ENCODE measurements at regions not wholly inside any gene's neighbourhood (a gene's known extent, or its start where the extent isn't known, plus 50 kb on each side); places are given as distances from the start of the nearest gene placed in this dataset.

DNA sequence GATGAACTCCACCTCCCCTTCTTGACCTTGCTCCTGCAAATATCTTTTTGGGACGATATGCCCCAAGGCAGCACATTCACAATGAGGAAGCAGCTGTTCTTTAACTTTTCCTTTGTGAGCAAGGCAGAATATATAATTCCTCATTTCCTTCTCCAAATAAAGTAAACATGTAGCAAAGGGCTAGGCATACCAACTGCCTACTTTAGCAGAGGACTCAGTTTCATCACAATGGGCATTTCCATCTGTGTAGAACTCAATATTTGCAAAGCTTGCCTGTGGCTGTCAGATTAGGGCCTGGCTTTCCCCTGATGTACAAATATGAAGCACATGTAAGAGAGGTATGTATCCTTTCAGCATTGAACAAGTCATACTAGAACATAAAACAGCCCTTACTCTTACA, 366.9 kb downstream of the RSL24D1 start:
- Histone ChIP-seq H3K36me3 (ENCODE audit: control insufficient read depth, insufficient read depth, low read length) (no peaks in the 10 kb centered on the region), H3K27me3 (replicated peaks; ENCODE audit: control insufficient read depth, insufficient read depth, low read length, poor library complexity, severe bottlenecking) (no peaks in the 10 kb centered on the region), H3K27ac (ENCODE audit: insufficient read depth, low read length, poor library complexity, severe bottlenecking) (no peak overlapping the region), H3K9me3 (ENCODE audit: control insufficient read depth, low read length) (no peaks in the 10 kb centered on the region), H3K4me1 (ENCODE audit: control insufficient read depth, insufficient read depth, low read length, poor library complexity, severe bottlenecking) (no peaks in the 10 kb centered on the region), H3K4me3 (ENCODE audit: insufficient read depth, low read depth, low read length, poor library complexity, severe bottlenecking) (no peak overlapping the region)
- DNase-seq, result no peak

DNA sequence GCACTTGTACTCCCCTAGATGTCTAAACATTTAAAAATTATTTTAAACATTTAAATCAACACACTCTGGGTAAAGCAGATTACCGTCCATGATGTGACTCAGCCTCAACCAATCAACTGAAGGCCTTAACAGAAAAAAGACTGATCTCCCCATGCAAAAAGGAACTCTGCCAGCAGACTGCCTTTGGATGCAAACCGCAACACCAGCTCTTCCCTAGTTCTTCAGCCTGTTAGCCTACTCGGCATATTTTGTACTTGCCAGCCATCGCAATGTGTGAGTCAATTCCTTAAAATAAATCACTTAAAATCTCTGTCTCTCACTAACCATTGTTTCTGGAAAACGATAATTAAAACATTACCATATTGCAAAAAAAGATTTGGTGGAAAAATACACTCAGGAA, 375.9 kb downstream of the RSL24D1 start:
- H3K36me3 ChIP-seq (ENCODE audit: control insufficient read depth, insufficient read depth, low read length), result no peaks in the 10 kb centered on the region
- no peaks in the 10 kb centered on the region for H3K4me1 ChIP-seq (ENCODE audit: control insufficient read depth, insufficient read depth, low read length, poor library complexity, severe bottlenecking)
- no peak overlapping the region for H3K4me3 ChIP-seq (ENCODE audit: insufficient read depth, low read depth, low read length, poor library complexity, severe bottlenecking)
- no peak overlapping the region for H3K27ac ChIP-seq (ENCODE audit: insufficient read depth, low read length, poor library complexity, severe bottlenecking)
- no peaks in the 10 kb centered on the region for H3K9me3 ChIP-seq (ENCODE audit: control insufficient read depth, low read length)
- no peak for DNase-seq
- no peaks in the 10 kb centered on the region for H3K27me3 ChIP-seq (replicated peaks; ENCODE audit: control insufficient read depth, insufficient read depth, low read length, poor library complexity, severe bottlenecking)

DNA sequence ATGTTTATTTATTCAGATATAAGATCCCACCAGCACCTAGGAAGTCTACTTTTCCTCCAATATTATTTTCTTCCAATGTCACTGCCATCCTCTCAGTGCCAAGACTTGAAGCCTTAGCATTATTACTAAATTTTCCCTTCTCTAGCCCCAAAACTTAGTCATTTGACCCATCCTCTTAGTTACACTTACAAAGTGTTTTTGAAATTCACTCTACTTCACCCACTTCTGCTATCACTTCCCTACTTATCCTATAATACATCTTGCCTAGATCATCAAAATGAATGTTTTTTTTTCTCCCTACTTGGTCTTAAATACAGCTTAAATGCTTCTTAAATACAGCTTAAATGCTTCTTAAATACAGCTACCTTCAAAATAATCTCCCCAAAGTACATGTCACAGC, 376.6 kb downstream of the RSL24D1 start:
- Histone ChIP-seq H3K27ac (ENCODE audit: insufficient read depth, low read length, poor library complexity, severe bottlenecking) (no peak overlapping the region), H3K9me3 (ENCODE audit: control insufficient read depth, low read length) (no peaks in the 10 kb centered on the region), H3K36me3 (ENCODE audit: control insufficient read depth, insufficient read depth, low read length) (no peaks in the 10 kb centered on the region), H3K4me1 (ENCODE audit: control insufficient read depth, insufficient read depth, low read length, poor library complexity, severe bottlenecking) (no peaks in the 10 kb centered on the region), H3K27me3 (replicated peaks; ENCODE audit: control insufficient read depth, insufficient read depth, low read length, poor library complexity, severe bottlenecking) (no peaks in the 10 kb centered on the region), H3K4me3 (ENCODE audit: insufficient read depth, low read depth, low read length, poor library complexity, severe bottlenecking) (no peak overlapping the region)
- no peak for DNase-seq

DNA sequence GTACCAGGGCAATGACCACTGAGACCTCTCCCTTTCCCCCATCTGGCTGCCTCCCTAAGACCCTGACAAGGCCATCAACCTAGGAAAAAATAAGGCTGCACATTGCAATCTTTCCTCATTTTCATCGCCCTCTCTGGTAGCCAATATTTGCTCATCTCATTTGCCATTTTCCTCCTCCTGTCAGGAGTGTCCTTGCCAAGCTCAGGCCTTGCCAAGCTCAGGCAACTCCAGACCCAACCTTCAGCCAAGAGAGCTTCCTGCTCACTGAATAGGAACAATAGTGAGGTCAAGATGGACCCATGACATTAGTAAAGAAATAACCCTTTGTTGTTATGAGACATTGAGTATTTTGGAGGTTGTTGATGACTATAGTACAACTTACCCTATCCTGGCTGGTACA, 380.3 kb downstream of the RSL24D1 start:
- Histone ChIP-seq H3K4me3 (ENCODE audit: insufficient read depth, low read depth, low read length, poor library complexity, severe bottlenecking) (no peak overlapping the region), H3K27ac (ENCODE audit: insufficient read depth, low read length, poor library complexity, severe bottlenecking) (no peak overlapping the region), H3K9me3 (ENCODE audit: control insufficient read depth, low read length) (no peaks in the 10 kb centered on the region), H3K27me3 (replicated peaks; ENCODE audit: control insufficient read depth, insufficient read depth, low read length, poor library complexity, severe bottlenecking) (no peaks in the 10 kb centered on the region), H3K36me3 (ENCODE audit: control insufficient read depth, insufficient read depth, low read length) (no peaks in the 10 kb centered on the region), H3K4me1 (ENCODE audit: control insufficient read depth, insufficient read depth, low read length, poor library complexity, severe bottlenecking) (no peaks in the 10 kb centered on the region)
- DNase-seq, result no peak

DNA sequence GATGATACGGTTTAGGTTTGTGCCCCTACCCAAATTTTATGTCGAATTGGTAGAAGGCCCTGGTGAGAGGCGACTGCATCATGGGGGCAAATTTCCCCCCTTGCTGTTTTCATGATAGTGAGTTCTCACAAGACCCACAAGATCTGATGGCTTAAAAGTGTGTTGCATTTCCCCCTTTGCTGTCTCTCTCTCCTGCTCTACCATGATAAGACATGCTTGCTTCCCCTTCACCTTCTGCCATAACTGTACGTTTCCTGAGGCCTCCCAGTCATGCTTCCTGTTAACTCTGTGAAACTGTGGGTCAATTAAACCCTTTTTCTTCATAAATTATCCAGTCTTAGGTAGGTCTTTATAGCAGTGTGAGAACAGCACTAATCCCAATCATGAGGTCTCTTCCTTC, 381.2 kb downstream of the RSL24D1 start:
- Histone ChIP-seq H3K4me3 (ENCODE audit: insufficient read depth, low read depth, low read length, poor library complexity, severe bottlenecking) (no peak overlapping the region), H3K27me3 (replicated peaks; ENCODE audit: control insufficient read depth, insufficient read depth, low read length, poor library complexity, severe bottlenecking) (no peaks in the 10 kb centered on the region), H3K9me3 (ENCODE audit: control insufficient read depth, low read length) (no peaks in the 10 kb centered on the region), H3K4me1 (ENCODE audit: control insufficient read depth, insufficient read depth, low read length, poor library complexity, severe bottlenecking) (no peaks in the 10 kb centered on the region), H3K27ac (ENCODE audit: insufficient read depth, low read length, poor library complexity, severe bottlenecking) (no peak overlapping the region), H3K36me3 (ENCODE audit: control insufficient read depth, insufficient read depth, low read length) (no peaks in the 10 kb centered on the region)
- DNase-seq, result no peak

DNA sequence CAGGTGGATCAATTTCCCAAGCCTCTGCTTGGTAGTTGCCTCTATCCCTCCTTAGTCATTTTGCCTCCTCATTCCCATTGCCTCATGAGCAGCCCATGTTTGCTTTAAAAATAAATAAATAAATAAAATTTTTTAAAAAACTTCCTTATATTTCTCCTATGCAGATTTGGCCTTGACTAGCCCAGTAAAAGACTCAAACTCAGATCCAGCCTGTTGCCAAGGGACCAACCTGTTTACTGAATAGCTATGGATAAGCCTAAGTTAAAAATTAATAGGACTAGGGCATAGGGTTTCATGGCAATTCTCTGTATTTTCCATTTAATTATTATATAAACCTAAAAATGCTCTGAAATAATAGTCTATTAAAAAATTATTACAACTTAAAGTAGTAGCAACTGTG, 384.4 kb downstream of the RSL24D1 start:
- no peak overlapping the region for H3K27ac ChIP-seq (ENCODE audit: insufficient read depth, low read length, poor library complexity, severe bottlenecking)
- DNase-seq, result no peak
- H3K36me3 ChIP-seq (ENCODE audit: control insufficient read depth, insufficient read depth, low read length), result no peaks in the 10 kb centered on the region

DNA sequence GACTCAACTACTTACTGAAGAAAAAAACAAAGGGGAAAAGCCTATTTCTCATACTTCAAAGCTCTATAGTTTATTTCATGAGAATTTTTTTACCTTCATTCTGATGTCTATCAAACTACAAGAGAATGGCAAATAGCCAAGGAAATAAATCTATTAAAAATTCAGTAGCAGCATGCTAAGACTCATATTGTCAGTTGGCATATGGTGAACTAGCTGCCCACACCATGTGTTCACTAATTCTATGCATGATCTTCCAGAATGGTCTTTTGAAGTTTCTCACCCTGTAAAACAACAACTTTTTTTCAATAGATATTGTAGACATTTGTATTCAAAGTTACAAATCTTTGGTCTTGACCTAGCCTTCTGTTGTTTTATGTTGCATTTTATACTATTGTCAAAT, 386.2 kb downstream of the RSL24D1 start:
- no peak overlapping the region for H3K4me3 ChIP-seq (ENCODE audit: insufficient read depth, low read depth, low read length, poor library complexity, severe bottlenecking)
- no peak overlapping the region for H3K27ac ChIP-seq (ENCODE audit: insufficient read depth, low read length, poor library complexity, severe bottlenecking)
- no peaks in the 10 kb centered on the region for H3K36me3 ChIP-seq (ENCODE audit: control insufficient read depth, insufficient read depth, low read length)
- H3K4me1 ChIP-seq (ENCODE audit: control insufficient read depth, insufficient read depth, low read length, poor library complexity, severe bottlenecking), result no peaks in the 10 kb centered on the region
- no peaks in the 10 kb centered on the region for H3K27me3 ChIP-seq (replicated peaks; ENCODE audit: control insufficient read depth, insufficient read depth, low read length, poor library complexity, severe bottlenecking)
- no peaks in the 10 kb centered on the region for H3K9me3 ChIP-seq (ENCODE audit: control insufficient read depth, low read length)
- no peak for DNase-seq

More for the DNA sequence above, 384.4 kb downstream of the RSL24D1 start:
- Histone ChIP-seq H3K27me3 (replicated peaks; ENCODE audit: control insufficient read depth, insufficient read depth, low read length, poor library complexity, severe bottlenecking) (no peaks in the 10 kb centered on the region), H3K4me1 (ENCODE audit: control insufficient read depth, insufficient read depth, low read length, poor library complexity, severe bottlenecking) (no peaks in the 10 kb centered on the region), H3K9me3 (ENCODE audit: control insufficient read depth, low read length) (no peaks in the 10 kb centered on the region), H3K4me3 (ENCODE audit: insufficient read depth, low read depth, low read length, poor library complexity, severe bottlenecking) (no peak overlapping the region)

DNA sequence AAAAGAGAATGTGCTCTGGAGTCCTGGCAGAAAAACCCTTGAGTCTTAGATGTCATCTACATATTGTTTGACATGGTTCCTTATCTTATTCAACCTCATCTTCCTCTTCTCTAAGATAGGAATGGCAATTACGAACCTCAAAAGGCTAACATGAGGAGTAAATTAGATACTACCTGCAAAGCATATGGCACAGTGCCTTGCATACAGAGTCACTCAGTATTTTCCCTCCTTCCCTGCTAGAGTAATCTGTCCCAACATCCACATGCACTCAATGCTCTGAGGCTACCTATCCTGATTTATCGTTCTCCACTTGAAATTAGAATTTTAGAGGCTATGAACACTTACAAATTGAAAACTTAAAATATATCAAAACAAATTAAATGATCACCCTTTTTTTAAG, 386.7 kb downstream of the RSL24D1 start:
- no peaks in the 10 kb centered on the region for H3K4me1 ChIP-seq (ENCODE audit: control insufficient read depth, insufficient read depth, low read length, poor library complexity, severe bottlenecking)
- no peak overlapping the region for H3K4me3 ChIP-seq (ENCODE audit: insufficient read depth, low read depth, low read length, poor library complexity, severe bottlenecking)
- H3K36me3 ChIP-seq (ENCODE audit: control insufficient read depth, insufficient read depth, low read length), result no peaks in the 10 kb centered on the region
- no peak overlapping the region for H3K27ac ChIP-seq (ENCODE audit: insufficient read depth, low read length, poor library complexity, severe bottlenecking)
- no peak for DNase-seq
- H3K9me3 ChIP-seq (ENCODE audit: control insufficient read depth, low read length), result no peaks in the 10 kb centered on the region
- no peaks in the 10 kb centered on the region for H3K27me3 ChIP-seq (replicated peaks; ENCODE audit: control insufficient read depth, insufficient read depth, low read length, poor library complexity, severe bottlenecking)

DNA sequence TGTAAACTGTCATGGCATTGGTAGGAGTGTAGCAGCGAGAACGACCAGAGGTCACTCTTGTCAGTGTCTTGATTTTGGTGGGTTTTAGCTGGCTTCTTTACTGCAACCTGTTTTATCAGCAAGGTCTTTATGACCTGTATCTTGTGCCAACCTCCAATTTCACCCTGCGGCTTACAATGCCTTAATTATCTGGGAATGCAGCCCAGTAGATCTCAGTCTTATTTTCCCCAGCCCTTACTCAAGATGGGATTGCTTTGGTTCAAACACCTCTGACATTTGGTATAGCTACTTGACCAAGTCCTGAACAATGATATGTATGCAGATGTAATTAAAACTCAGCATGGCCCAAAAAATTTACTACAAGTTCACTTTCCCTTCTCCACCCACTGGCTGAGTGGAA, 388.4 kb downstream of the RSL24D1 start:
- H3K27me3 ChIP-seq (replicated peaks; ENCODE audit: control insufficient read depth, insufficient read depth, low read length, poor library complexity, severe bottlenecking), result no peaks in the 10 kb centered on the region
- no peaks in the 10 kb centered on the region for H3K4me1 ChIP-seq (ENCODE audit: control insufficient read depth, insufficient read depth, low read length, poor library complexity, severe bottlenecking)
- H3K4me3 ChIP-seq (ENCODE audit: insufficient read depth, low read depth, low read length, poor library complexity, severe bottlenecking), result no peak overlapping the region
- H3K27ac ChIP-seq (ENCODE audit: insufficient read depth, low read length, poor library complexity, severe bottlenecking), result no peak overlapping the region
- H3K9me3 ChIP-seq (ENCODE audit: control insufficient read depth, low read length), result no peaks in the 10 kb centered on the region
- DNase-seq, result no peak
- no peaks in the 10 kb centered on the region for H3K36me3 ChIP-seq (ENCODE audit: control insufficient read depth, insufficient read depth, low read length)

DNA sequence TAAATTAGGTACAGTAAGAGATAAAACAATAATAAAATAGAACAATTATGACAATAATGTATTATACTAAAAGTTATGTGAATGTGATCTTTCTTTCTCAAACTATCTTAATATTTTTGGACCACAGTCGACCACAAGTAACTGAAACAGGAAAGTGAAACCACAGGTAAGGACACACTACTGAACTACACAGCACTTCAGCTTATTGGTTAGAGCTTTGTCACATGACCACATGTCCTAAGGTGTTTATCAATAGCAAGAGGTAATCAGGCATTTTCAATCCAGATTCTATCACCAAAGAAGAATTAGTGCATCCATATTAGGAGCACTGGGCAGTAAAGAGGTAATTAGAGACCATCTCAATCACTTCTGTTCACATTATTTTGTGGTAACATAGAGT, 392.8 kb downstream of the RSL24D1 start:
- DNase-seq, result no peak
- no peak overlapping the region for H3K27ac ChIP-seq (ENCODE audit: insufficient read depth, low read length, poor library complexity, severe bottlenecking)
- H3K36me3 ChIP-seq (ENCODE audit: control insufficient read depth, insufficient read depth, low read length), result no peaks in the 10 kb centered on the region
- H3K4me1 ChIP-seq (ENCODE audit: control insufficient read depth, insufficient read depth, low read length, poor library complexity, severe bottlenecking), result no peaks in the 10 kb centered on the region
- no peaks in the 10 kb centered on the region for H3K9me3 ChIP-seq (ENCODE audit: control insufficient read depth, low read length)
- H3K27me3 ChIP-seq (replicated peaks; ENCODE audit: control insufficient read depth, insufficient read depth, low read length, poor library complexity, severe bottlenecking), result no peaks in the 10 kb centered on the region
- H3K4me3 ChIP-seq (ENCODE audit: insufficient read depth, low read depth, low read length, poor library complexity, severe bottlenecking), result no peak overlapping the region

Data from effector memory CD4-positive, alpha-beta T cell (primary cell).